A673 (cell line): ENCODE measurements at regions not wholly inside any gene's neighbourhood (a gene's known extent, or its start where the extent isn't known, plus 50 kb on each side); places are given as distances from the start of the nearest gene placed in this dataset.
A peak's percentile ranks its signal among the peaks of the same experiment; 100 is the strongest.

Experiments used
- BruUV-seq: library from RNA; stranded (reverse); fragments of 400-500 nt; replicated peaks from 2 replicates; lab custom pipeline; 2021; lab: Mats Ljungman, UMichigan
- CTCF ChIA-PET: fragments of 300-600 bp; sonication (Branson Sonifier 250); formaldehyde crosslinking; loops from one replicate; lab custom pipeline; 2022; ENCODE audit warnings: antibody characterized with exemption; lab: Charles Lee
- POLR2A ChIA-PET: fragments of 300-600 bp; sonication (Branson Sonifier 250); formaldehyde crosslinking; loops from one replicate; lab custom pipeline; 2022; ENCODE audit warnings: antibody characterized with exemption; ENCODE audit not compliant: low non-redundant PET; lab: Charles Lee
- DNase-seq: peaks from one replicate; pipeline ENCODE4 v3.0.0-alpha.2; 2015; ENCODE audit warnings: low spot score
- H3K27ac ChIP-seq: fragments of 200-600 bp; sonication (generic); 2 replicates; pipeline ENCODE4 v1.5.1; 2016; ENCODE audit warnings: mixed run types, low read depth, mild to moderate bottlenecking, mixed read lengths, antibody characterized with exemption, low read length; ENCODE audit not compliant: poor library complexity, severe bottlenecking
- H3K27me3 ChIP-seq: fragments of 200-600 bp; sonication (generic); replicated peaks from 2 replicates; pipeline ENCODE4 v1.6.1; 2017; ENCODE audit warnings: mixed run types, low read depth, mild to moderate bottlenecking, mixed read lengths, antibody characterized with exemption, low read length; ENCODE audit not compliant: insufficient read depth, poor library complexity
- H3K36me3 ChIP-seq: fragments of 200-600 bp; sonication (generic); 2 replicates; pipeline ENCODE4 v1.6.1; 2016; ENCODE audit warnings: mixed run types, mild to moderate bottlenecking, mixed read lengths, antibody characterized with exemption, low read length; ENCODE audit not compliant: insufficient read depth, poor library complexity, severe bottlenecking
- H3K4me1 ChIP-seq: fragments of 200-600 bp; sonication (generic); 2 replicates; pipeline ENCODE4 v1.6.1; 2017; ENCODE audit warnings: mixed run types, mild to moderate bottlenecking, mixed read lengths, antibody characterized with exemption, low read length; ENCODE audit not compliant: insufficient read depth, poor library complexity, severe bottlenecking
- H3K4me3 ChIP-seq: fragments of 200-600 bp; sonication (generic); 2 replicates; pipeline ENCODE4 v1.5.1; 2016; ENCODE audit warnings: low read depth, mixed run types, mild to moderate bottlenecking, mixed read lengths, low read length; ENCODE audit not compliant: poor library complexity, severe bottlenecking
- H3K9me3 ChIP-seq: fragments of 200-600 bp; sonication (generic); 2 replicates; pipeline ENCODE4 v1.6.1; 2016; ENCODE audit warnings: mixed run types, low read depth, mild to moderate bottlenecking, mixed read lengths, antibody characterized with exemption, low read length; ENCODE audit not compliant: poor library complexity, severe bottlenecking
- EZH2 ChIP-seq: fragments of 200-600 bp; sonication (generic); IDR thresholded peaks from 2 replicates; pipeline ENCODE4 v1.6.1; 2017; ENCODE audit warnings: borderline replicate concordance, low read depth, mild to moderate bottlenecking, mixed read lengths, antibody characterized with exemption, low read length; ENCODE audit not compliant: poor library complexity, severe bottlenecking
- intact Hi-C: fragments of 100-400 bp; cut with micrococcal nuclease; formaldehyde crosslinking; loops from one replicate; pipeline ENCODE4 v1.10.0; 2022; ENCODE audit not compliant: unreplicated experiment
- TF ChIP-seq, protein P1 (sequence below): fragments of 300-800, 200-600 bp; sonication (generic); conservative IDR thresholded peaks from 2 replicates; pipeline ENCODE4 v1.5.1; 2017; ENCODE audit warnings: low read depth, mild to moderate bottlenecking, antibody characterized with exemption, low read length, moderate library complexity, mixed read lengths

DNA sequence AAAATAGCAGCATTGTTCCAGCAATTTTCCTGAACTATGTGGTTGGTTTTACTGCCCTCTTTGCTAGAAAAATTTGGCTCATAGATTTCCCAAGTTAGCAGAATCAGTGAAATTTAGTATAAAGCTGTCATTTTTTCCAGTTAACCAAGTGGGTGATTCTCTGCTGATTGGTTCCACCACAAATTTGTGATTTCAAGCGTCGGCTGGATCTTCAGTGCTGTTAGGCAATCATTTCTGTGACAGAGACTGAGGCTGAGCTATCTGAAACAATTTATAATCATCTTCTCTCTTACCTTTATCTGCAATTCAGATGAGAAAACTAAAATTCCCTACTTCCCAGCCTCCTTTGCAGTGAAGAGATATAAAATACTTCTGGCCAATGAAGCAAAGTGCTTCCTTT is 68.6 kb upstream of the OTUD4 start:
- H3K27ac ChIP-seq: no peak overlapping the region
- intact Hi-C loops: no loop called here
- H3K4me3 ChIP-seq: no peak overlapping the region
- CTCF ChIA-PET: no interaction called here
- no peaks in the 10 kb centered on the region for H3K36me3 ChIP-seq
- H3K9me3 ChIP-seq: no peaks in the 10 kb centered on the region
- TF ChIP-seq EZH2: no peak
- TF ChIP-seq, protein P1, sequence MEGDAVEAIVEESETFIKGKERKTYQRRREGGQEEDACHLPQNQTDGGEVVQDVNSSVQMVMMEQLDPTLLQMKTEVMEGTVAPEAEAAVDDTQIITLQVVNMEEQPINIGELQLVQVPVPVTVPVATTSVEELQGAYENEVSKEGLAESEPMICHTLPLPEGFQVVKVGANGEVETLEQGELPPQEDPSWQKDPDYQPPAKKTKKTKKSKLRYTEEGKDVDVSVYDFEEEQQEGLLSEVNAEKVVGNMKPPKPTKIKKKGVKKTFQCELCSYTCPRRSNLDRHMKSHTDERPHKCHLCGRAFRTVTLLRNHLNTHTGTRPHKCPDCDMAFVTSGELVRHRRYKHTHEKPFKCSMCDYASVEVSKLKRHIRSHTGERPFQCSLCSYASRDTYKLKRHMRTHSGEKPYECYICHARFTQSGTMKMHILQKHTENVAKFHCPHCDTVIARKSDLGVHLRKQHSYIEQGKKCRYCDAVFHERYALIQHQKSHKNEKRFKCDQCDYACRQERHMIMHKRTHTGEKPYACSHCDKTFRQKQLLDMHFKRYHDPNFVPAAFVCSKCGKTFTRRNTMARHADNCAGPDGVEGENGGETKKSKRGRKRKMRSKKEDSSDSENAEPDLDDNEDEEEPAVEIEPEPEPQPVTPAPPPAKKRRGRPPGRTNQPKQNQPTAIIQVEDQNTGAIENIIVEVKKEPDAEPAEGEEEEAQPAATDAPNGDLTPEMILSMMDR: no peak
- POLR2A ChIA-PET: no interaction called here
- H3K27me3 ChIP-seq: peaks cover 9% of the 10 kb centered on the region
- no peaks in the 10 kb centered on the region for H3K4me1 ChIP-seq
- no peak for DNase-seq
- BruUV-seq: no TSS peak

DNA sequence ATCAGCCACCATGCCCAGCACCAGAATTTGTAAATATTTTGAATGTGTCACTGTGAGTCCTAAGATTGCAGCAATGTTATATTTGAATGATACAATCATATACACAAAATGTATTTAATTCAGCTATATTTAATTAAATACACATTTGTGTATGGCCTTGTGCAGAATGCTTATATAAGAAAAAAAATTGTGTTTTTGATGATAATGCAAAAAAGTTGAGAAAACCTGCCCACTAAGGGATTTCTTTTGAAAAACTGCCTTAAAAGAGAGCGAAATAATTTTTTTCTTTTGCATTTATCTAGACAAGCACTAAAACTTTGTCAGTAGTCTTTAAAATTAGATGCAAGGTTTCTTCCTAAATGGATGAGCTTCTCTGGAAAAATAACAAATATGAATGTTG is 68.1 kb upstream of the OTUD4 start:
- TF ChIP-seq, protein P1: no peak
- TF ChIP-seq EZH2: no peak
- H3K9me3 ChIP-seq: no peaks in the 10 kb centered on the region
- no peak for DNase-seq
- ChIA-PET POLR2A (no interaction called here), CTCF (no interaction called here)
- H3K27ac ChIP-seq: no peak overlapping the region
- H3K36me3 ChIP-seq: no peaks in the 10 kb centered on the region
- BruUV-seq: no TSS peak
- peaks cover 9% of the 10 kb centered on the region for H3K27me3 ChIP-seq
- no peaks in the 10 kb centered on the region for H3K4me1 ChIP-seq
- intact Hi-C loops: no loop called here
- H3K4me3 ChIP-seq: no peak overlapping the region

DNA sequence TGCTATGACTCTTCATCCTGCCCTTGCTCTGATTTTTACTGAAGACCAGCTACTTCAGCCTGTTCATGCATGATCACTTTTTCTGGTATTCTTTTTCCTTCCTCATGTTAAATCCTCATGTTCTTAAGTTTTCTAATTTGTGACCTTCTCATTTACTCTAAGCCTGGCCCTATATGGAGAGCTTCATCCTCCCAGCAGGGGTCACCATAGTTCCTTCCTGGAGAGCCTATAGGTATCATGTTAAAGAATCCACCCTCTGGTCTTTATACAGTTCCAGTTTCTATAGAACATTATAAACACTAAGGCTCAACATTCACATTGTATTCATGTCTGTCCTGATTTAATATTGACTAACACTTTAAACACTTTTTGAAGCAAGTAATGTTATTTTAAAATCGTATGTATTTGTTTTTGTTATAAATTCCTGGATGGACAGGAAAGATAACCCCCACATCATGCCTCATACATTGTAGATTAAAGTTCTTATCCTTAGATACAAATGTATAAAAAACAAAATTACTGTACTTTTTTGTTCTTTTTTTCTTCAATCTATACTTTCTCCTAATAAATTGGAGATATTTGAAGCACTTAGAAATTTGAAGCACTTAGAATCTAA is 53.8 kb upstream of the OTUD4 start:
- Histone ChIP-seq H3K9me3 (no peaks in the 10 kb centered on the region), H3K27ac (no peak overlapping the region), H3K27me3 (no peaks in the 10 kb centered on the region), H3K36me3 (no peaks in the 10 kb centered on the region), H3K4me1 (no peaks in the 10 kb centered on the region), H3K4me3 (no peak overlapping the region)
- BruUV-seq: no TSS peak
- ChIA-PET CTCF (interaction anchor here (0.6 to 1.5 kb wide), 5 partner anchors 319 to 1863 kb away, joined by 3 to 11 read pairs (median 4); no protein-coding TSS in a partner anchor), POLR2A (no interaction called here)
- intact Hi-C loops: loop anchor here (2.0 kb wide), 2 partner anchors 323 to 375 kb away; no protein-coding TSS in a partner anchor
- DNase-seq: peak; percentile 75
- no peak for TF ChIP-seq EZH2
- TF ChIP-seq, protein P1: peak; percentile 79
